OCI-LY1 (cell line): ENCODE measurements at regions not wholly inside any gene's neighbourhood (a gene's known extent, or its start where the extent isn't known, plus 50 kb on each side); places are given as distances from the start of the nearest gene placed in this dataset.

Experiments
- H2AFZ ChIP-seq: fragments of 200-600 bp; sonication (generic), shearing (Covaris generic); 2 replicates; pipeline ENCODE4 v1.6.0; 2014; ENCODE audit warnings: antibody characterized with exemption, mild to moderate bottlenecking, low read length
- H3F3A ChIP-seq: fragments of 200-600 bp; sonication (generic), shearing (Covaris generic); 2 replicates; pipeline ENCODE4 v1.6.0; 2014; ENCODE audit warnings: mild to moderate bottlenecking, antibody characterized with exemption, low read length, moderate library complexity; ENCODE audit not compliant: insufficient read depth
- H3K27ac ChIP-seq: fragments of 200-600 bp; sonication (generic); 2 replicates; pipeline ENCODE4 v1.5.1; 2014; ENCODE audit warnings: low read length, mixed run types, mild to moderate bottlenecking, low read depth; ENCODE audit not compliant: poor library complexity, severe bottlenecking
- H3K27me3 ChIP-seq: fragments of 200-600 bp; sonication (generic); 2 replicates; pipeline ENCODE4 v1.6.0; 2014; ENCODE audit warnings: antibody characterized with exemption, mild to moderate bottlenecking, low read length, moderate library complexity; ENCODE audit not compliant: insufficient read depth
- H3K36me3 ChIP-seq: fragments of 200-600 bp; sonication (generic); 2 replicates; pipeline ENCODE4 v1.6.1; 2014; ENCODE audit warnings: mild to moderate bottlenecking, antibody characterized with exemption, low read length, moderate library complexity, mixed read lengths; ENCODE audit not compliant: insufficient read depth
- H3K4me1 ChIP-seq: fragments of 200-600 bp; sonication (generic); 2 replicates; pipeline ENCODE4 v1.5.1; 2014; ENCODE audit warnings: mild to moderate bottlenecking, low read length, moderate library complexity; ENCODE audit not compliant: insufficient read depth, severe bottlenecking
- H3K4me2 ChIP-seq: fragments of 200-600 bp; sonication (generic), shearing (Covaris generic); 2 replicates; pipeline ENCODE4 v1.6.1; 2014; ENCODE audit warnings: low read length
- H3K4me3 ChIP-seq: fragments of 200-600 bp; sonication (generic); 2 replicates; pipeline ENCODE4 v1.5.1; 2014; ENCODE audit warnings: low read length, low read depth, mild to moderate bottlenecking, mixed read lengths; ENCODE audit not compliant: poor library complexity, severe bottlenecking
- H3K79me2 ChIP-seq: fragments of 200-600 bp; shearing (Covaris generic); 2 replicates; pipeline ENCODE4 v1.6.1; 2016; ENCODE audit warnings: mixed run types, low read length, mixed read lengths; ENCODE audit not compliant: insufficient read depth
- H3K9ac ChIP-seq: fragments of 200-600 bp; sonication (generic), shearing (Covaris generic); 2 replicates; pipeline ENCODE4 v1.6.1; 2014; ENCODE audit warnings: mild to moderate bottlenecking, low read length, mixed read lengths
- H3K9me2 ChIP-seq: fragments of 200-600 bp; sonication (generic), shearing (Covaris generic); 2 replicates; pipeline ENCODE4 v1.6.1; 2014; ENCODE audit warnings: low read depth, mild to moderate bottlenecking, low read length, mixed read lengths
- H3K9me3 ChIP-seq: fragments of 200-600 bp; shearing (Covaris generic); 2 replicates; pipeline ENCODE4 v1.6.1; 2014; ENCODE audit warnings: low read length, mixed read lengths
- H4K20me1 ChIP-seq: fragments of 200-600 bp; sonication (generic), shearing (Covaris generic); 2 replicates; pipeline ENCODE4 v1.6.0; 2016; ENCODE audit warnings: mild to moderate bottlenecking, low read length; ENCODE audit not compliant: insufficient read depth
- EZH2 ChIP-seq: fragments of 200-600 bp; sonication (generic), shearing (Covaris generic); IDR thresholded peaks from 2 replicates; pipeline ENCODE4 v1.8.0; 2017; ENCODE audit warnings: borderline replicate concordance, mixed run types, mild to moderate bottlenecking, antibody characterized with exemption, low read length, moderate library complexity, mixed read lengths
- TF ChIP-seq, protein P1 (sequence below): fragments of 200-600 bp; sonication (generic), shearing (Covaris generic); IDR thresholded peaks from 2 replicates; pipeline ENCODE4 v1.5.1; 2017; ENCODE audit warnings: mild to moderate bottlenecking, antibody characterized with exemption, low read length, moderate library complexity, mixed read lengths

DNA sequence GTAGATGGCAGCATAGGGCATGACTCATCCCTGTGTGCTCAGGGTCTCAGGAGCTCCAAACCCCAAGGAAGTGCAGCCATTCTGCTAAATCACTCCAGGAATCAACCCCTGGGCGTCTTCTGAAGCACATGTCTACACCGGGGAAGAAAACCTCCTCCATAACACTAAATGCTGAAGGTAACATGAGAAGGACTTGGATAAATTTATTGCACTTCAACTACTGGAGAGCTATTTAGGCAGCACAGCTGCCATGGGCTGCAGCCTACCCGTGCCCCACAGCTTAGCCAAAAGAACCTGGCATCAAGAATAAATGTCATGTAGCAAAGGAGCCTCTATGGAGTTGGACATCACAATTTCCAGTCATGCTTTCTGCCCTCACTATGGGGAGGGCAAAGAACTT, 141.7 kb downstream of the GPCPD1 start:
- H3K36me3 ChIP-seq, result no peaks in the 10 kb centered on the region
- no peak overlapping the region for H3K4me3 ChIP-seq
- no peaks in the 10 kb centered on the region for H3K79me2 ChIP-seq
- no peaks in the 10 kb centered on the region for H3K4me1 ChIP-seq
- no peaks in the 10 kb centered on the region for H3K9me2 ChIP-seq
- no peak for TF ChIP-seq EZH2
- TF ChIP-seq, protein P1, sequence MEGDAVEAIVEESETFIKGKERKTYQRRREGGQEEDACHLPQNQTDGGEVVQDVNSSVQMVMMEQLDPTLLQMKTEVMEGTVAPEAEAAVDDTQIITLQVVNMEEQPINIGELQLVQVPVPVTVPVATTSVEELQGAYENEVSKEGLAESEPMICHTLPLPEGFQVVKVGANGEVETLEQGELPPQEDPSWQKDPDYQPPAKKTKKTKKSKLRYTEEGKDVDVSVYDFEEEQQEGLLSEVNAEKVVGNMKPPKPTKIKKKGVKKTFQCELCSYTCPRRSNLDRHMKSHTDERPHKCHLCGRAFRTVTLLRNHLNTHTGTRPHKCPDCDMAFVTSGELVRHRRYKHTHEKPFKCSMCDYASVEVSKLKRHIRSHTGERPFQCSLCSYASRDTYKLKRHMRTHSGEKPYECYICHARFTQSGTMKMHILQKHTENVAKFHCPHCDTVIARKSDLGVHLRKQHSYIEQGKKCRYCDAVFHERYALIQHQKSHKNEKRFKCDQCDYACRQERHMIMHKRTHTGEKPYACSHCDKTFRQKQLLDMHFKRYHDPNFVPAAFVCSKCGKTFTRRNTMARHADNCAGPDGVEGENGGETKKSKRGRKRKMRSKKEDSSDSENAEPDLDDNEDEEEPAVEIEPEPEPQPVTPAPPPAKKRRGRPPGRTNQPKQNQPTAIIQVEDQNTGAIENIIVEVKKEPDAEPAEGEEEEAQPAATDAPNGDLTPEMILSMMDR, result no peak
- H3K9ac ChIP-seq, result no peak overlapping the region
- H3K27ac ChIP-seq, result no peak overlapping the region
- H3K4me2 ChIP-seq, result no peak overlapping the region
- no peak overlapping the region for H2AFZ ChIP-seq
- H3F3A ChIP-seq, result no peaks in the 10 kb centered on the region
- no peaks in the 10 kb centered on the region for H3K9me3 ChIP-seq
- no peaks in the 10 kb centered on the region for H4K20me1 ChIP-seq
- H3K27me3 ChIP-seq, result no peaks in the 10 kb centered on the region

DNA sequence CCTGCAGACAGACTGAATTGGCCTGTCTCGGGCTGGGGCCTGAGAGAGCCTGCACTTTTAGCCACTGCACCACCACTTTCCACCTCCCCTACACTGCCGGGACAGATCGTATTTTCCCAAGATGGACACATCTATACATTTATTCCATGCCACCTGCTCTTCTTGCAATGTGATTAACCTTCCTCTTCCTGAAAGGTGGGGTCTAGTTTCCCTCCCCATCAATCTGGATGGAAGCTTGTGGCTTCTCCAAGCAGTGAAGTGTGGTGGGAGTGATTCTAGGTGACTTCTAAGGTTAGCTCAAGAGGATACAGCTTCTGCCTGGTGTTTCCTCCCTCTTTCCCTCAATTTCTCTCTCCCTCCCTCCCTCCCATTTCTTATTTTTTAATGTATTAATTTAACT, 143.7 kb downstream of the GPCPD1 start:
- Histone ChIP-seq H3K4me1 (no peaks in the 10 kb centered on the region), H3K9me3 (no peaks in the 10 kb centered on the region), H3F3A (no peaks in the 10 kb centered on the region), H2AFZ (no peak overlapping the region), H3K27ac (no peak overlapping the region), H3K9ac (no peak overlapping the region), H3K4me3 (no peak overlapping the region), H3K9me2 (no peaks in the 10 kb centered on the region), H3K4me2 (no peak overlapping the region), H4K20me1 (no peaks in the 10 kb centered on the region), H3K79me2 (no peaks in the 10 kb centered on the region), H3K36me3 (no peaks in the 10 kb centered on the region), H3K27me3 (no peaks in the 10 kb centered on the region)
- TF ChIP-seq, protein P1, result no peak
- no peak for TF ChIP-seq EZH2

DNA sequence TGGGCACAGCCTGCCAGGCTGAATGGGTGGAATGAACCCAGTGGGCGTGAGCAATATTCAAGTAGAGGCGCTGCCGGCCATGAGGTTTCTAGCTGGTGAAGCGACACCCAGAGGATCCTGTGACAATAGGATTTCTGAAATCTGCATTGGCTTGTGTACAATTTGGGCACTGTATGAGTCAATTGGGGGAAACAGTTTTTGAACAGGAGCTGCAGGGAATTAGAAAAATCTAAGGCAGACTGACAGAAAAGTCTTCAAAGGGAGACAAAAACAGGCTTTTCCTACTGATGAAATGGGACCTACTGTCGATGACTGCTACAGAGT, 145.2 kb downstream of the GPCPD1 start:
- TF ChIP-seq EZH2, result no peak
- TF ChIP-seq, protein P1, result no peak
- Histone ChIP-seq H3K79me2 (no peaks in the 10 kb centered on the region), H3K27me3 (no peaks in the 10 kb centered on the region), H3K4me3 (no peak overlapping the region), H3K9ac (no peak overlapping the region), H2AFZ (no peak overlapping the region), H3F3A (no peaks in the 10 kb centered on the region), H3K36me3 (no peaks in the 10 kb centered on the region), H3K9me2 (no peaks in the 10 kb centered on the region), H3K4me1 (no peaks in the 10 kb centered on the region), H3K4me2 (no peak overlapping the region), H3K27ac (no peak overlapping the region), H3K9me3 (no peaks in the 10 kb centered on the region), H4K20me1 (no peaks in the 10 kb centered on the region)
